MM.1S (cell line): ENCODE measurements at regions not wholly inside any gene's neighbourhood (a gene's known extent, or its start where the extent isn't known, plus 50 kb on each side); places are given as distances from the start of the nearest gene placed in this dataset.
"Not testable (repeated sequence)": the region's sequence is repeated elsewhere in the genome, so short reads cannot be mapped to it uniquely, and the experiment has no call there.

ENCODE experiments used
- DNase-seq: peaks from one replicate; pipeline ENCODE4 v3.0.0-alpha.2; 2015
- H2AFZ ChIP-seq: fragments of 300-600 bp; sonication (generic); 2 replicates; pipeline ENCODE4 v1.6.0; 2016; ENCODE audit warnings: antibody characterized with exemption, low read length
- H3F3A ChIP-seq: fragments of 300-600 bp; sonication (generic); 2 replicates; pipeline ENCODE4 v1.6.1; 2016; ENCODE audit warnings: mild to moderate bottlenecking, antibody characterized with exemption, low read length, moderate library complexity, mixed read lengths; ENCODE audit not compliant: insufficient read depth
- H3K27ac ChIP-seq: fragments of 300-600 bp; sonication (generic); 2 replicates; pipeline ENCODE4 v1.5.1; 2016; ENCODE audit warnings: mild to moderate bottlenecking, low read length
- H3K27me3 ChIP-seq: fragments of 300-600 bp; sonication (generic); replicated peaks from 2 replicates; pipeline ENCODE4 v1.6.0; 2016; ENCODE audit warnings: low read length; ENCODE audit not compliant: insufficient read depth
- H3K36me3 ChIP-seq: fragments of 300-600 bp; sonication (generic); replicated peaks from 2 replicates; pipeline ENCODE4 v1.6.1; 2016; ENCODE audit warnings: mild to moderate bottlenecking, low read length, mixed read lengths; ENCODE audit not compliant: insufficient read depth
- H3K4me1 ChIP-seq: fragments of 300-600 bp; sonication (generic); 2 replicates; pipeline ENCODE4 v1.6.1; 2016; ENCODE audit warnings: low read length, mixed read lengths
- H3K4me2 ChIP-seq: fragments of 300-600 bp; sonication (generic); 2 replicates; pipeline ENCODE4 v1.6.0; 2016; ENCODE audit warnings: low read depth, low read length
- H3K4me3 ChIP-seq: fragments of 300-600 bp; sonication (generic); 2 replicates; pipeline ENCODE4 v1.5.1; 2016; ENCODE audit warnings: low read length, mixed read lengths
- H3K79me2 ChIP-seq: fragments of 300-600 bp; sonication (generic); 2 replicates; pipeline ENCODE4 v1.6.1; 2016; ENCODE audit warnings: mixed run types, low read length, mixed read lengths
- H3K9ac ChIP-seq: fragments of 300-600 bp; sonication (generic); 2 replicates; pipeline ENCODE4 v1.6.1; 2016; ENCODE audit warnings: low read length, mixed read lengths
- H3K9me2 ChIP-seq: fragments of 300-600 bp; sonication (generic); replicated peaks from 2 replicates; pipeline ENCODE4 v1.6.1; 2016; ENCODE audit warnings: mild to moderate bottlenecking, low read length, mixed read lengths; ENCODE audit not compliant: insufficient read depth
- H3K9me3 ChIP-seq: fragments of 300-600 bp; sonication (generic); replicated peaks from 2 replicates; pipeline ENCODE4 v1.6.1; 2016; ENCODE audit warnings: mild to moderate bottlenecking, low read length, mixed read lengths; ENCODE audit not compliant: insufficient read depth
- H4K20me1 ChIP-seq: fragments of 300-600 bp; sonication (generic); 2 replicates; pipeline ENCODE4 v1.6.1; 2016; ENCODE audit warnings: mild to moderate bottlenecking, low read length, moderate library complexity, mixed read lengths; ENCODE audit not compliant: insufficient read depth

GRCh38 chr1:146645978-146646604 is 292.0 kb upstream of the NBPF12 start:
- H3K9me3 ChIP-seq, H3F3A ChIP-seq, H3K36me3 ChIP-seq, DNase-seq, H3K4me3 ChIP-seq, H3K79me2 ChIP-seq, H3K9me2 ChIP-seq, H3K27me3 ChIP-seq, H2AFZ ChIP-seq, H3K9ac ChIP-seq, H3K4me2 ChIP-seq, H3K4me1 ChIP-seq, H3K27ac ChIP-seq, H4K20me1 ChIP-seq: not testable (repeated sequence)

- H3K9me2 ChIP-seq, H3K4me2 ChIP-seq: not testable (repeated sequence)
Measured at GRCh38 chr1:146641534-146641933, 296.6 kb upstream of the NBPF12 start.

GRCh38 chr1:146640671-146641070 is 297.5 kb upstream of the NBPF12 start:
- H4K20me1 ChIP-seq, H3F3A ChIP-seq, H3K9me2 ChIP-seq, H3K27ac ChIP-seq, H3K9me3 ChIP-seq, H3K4me1 ChIP-seq, H3K4me3 ChIP-seq, H3K27me3 ChIP-seq, H3K79me2 ChIP-seq, H3K9ac ChIP-seq, H3K36me3 ChIP-seq, H2AFZ ChIP-seq, H3K4me2 ChIP-seq: not testable (repeated sequence)
- DNase-seq = peak; percentile 5

More at GRCh38 chr1:146641534-146641933, 296.6 kb upstream of the NBPF12 start:
- H2AFZ ChIP-seq, DNase-seq, H3K9me3 ChIP-seq, H3K27me3 ChIP-seq, H3K79me2 ChIP-seq, H3K9ac ChIP-seq, H3K27ac ChIP-seq, H3K36me3 ChIP-seq, H3K4me3 ChIP-seq, H3F3A ChIP-seq, H3K4me1 ChIP-seq, H4K20me1 ChIP-seq: not testable (repeated sequence)

GRCh38 chr1:146630302-146630701 is 307.8 kb upstream of the NBPF12 start:
- not testable (repeated sequence) for H3K27ac ChIP-seq, H2AFZ ChIP-seq, H3K9me3 ChIP-seq, H3K9ac ChIP-seq, DNase-seq, H3K4me1 ChIP-seq, H4K20me1 ChIP-seq, H3K4me2 ChIP-seq, H3F3A ChIP-seq, H3K79me2 ChIP-seq, H3K36me3 ChIP-seq, H3K9me2 ChIP-seq, H3K27me3 ChIP-seq, H3K4me3 ChIP-seq

GRCh38 chr1:146618582-146618981 is 319.5 kb upstream of the NBPF12 start:
- not testable (repeated sequence) for H3K4me1 ChIP-seq, H3K36me3 ChIP-seq, H4K20me1 ChIP-seq, H2AFZ ChIP-seq, H3K79me2 ChIP-seq, H3K4me2 ChIP-seq, H3K9ac ChIP-seq, DNase-seq, H3K27me3 ChIP-seq, H3K27ac ChIP-seq, H3K4me3 ChIP-seq, H3F3A ChIP-seq, H3K9me2 ChIP-seq, H3K9me3 ChIP-seq

GRCh38 chr1:146604681-146605080 is 333.4 kb upstream of the NBPF12 start:
- H3K27me3 ChIP-seq, H3K9me3 ChIP-seq, H3K9ac ChIP-seq, H3K27ac ChIP-seq, H3K4me2 ChIP-seq, H3K79me2 ChIP-seq, H3K4me1 ChIP-seq, H3K36me3 ChIP-seq, H3K9me2 ChIP-seq, DNase-seq, H3K4me3 ChIP-seq, H4K20me1 ChIP-seq, H2AFZ ChIP-seq, H3F3A ChIP-seq: not testable (repeated sequence)

- not testable (repeated sequence) for H3K27ac ChIP-seq, DNase-seq, H3K4me1 ChIP-seq, H3F3A ChIP-seq, H3K9me3 ChIP-seq, H3K4me3 ChIP-seq, H4K20me1 ChIP-seq, H3K79me2 ChIP-seq, H3K27me3 ChIP-seq, H3K4me2 ChIP-seq, H3K9ac ChIP-seq, H3K9me2 ChIP-seq, H2AFZ ChIP-seq, H3K36me3 ChIP-seq
Measured at GRCh38 chr1:146600720-146601307, 337.3 kb upstream of the NBPF12 start.

- not testable (repeated sequence) for H3K4me3 ChIP-seq, H3K9me3 ChIP-seq, H3F3A ChIP-seq, H3K9ac ChIP-seq, H3K4me1 ChIP-seq, H3K9me2 ChIP-seq, H3K36me3 ChIP-seq, H3K4me2 ChIP-seq, DNase-seq, H3K79me2 ChIP-seq, H3K27me3 ChIP-seq, H3K27ac ChIP-seq, H2AFZ ChIP-seq, H4K20me1 ChIP-seq
Measured at GRCh38 chr1:146599906-146600305, 338.2 kb upstream of the NBPF12 start.
